ENCODE measurements at regions not wholly inside any gene's neighbourhood (a gene's known extent, or its start where the extent isn't known, plus 50 kb on each side); places are given as distances from the start of the nearest gene placed in this dataset.

DNA sequence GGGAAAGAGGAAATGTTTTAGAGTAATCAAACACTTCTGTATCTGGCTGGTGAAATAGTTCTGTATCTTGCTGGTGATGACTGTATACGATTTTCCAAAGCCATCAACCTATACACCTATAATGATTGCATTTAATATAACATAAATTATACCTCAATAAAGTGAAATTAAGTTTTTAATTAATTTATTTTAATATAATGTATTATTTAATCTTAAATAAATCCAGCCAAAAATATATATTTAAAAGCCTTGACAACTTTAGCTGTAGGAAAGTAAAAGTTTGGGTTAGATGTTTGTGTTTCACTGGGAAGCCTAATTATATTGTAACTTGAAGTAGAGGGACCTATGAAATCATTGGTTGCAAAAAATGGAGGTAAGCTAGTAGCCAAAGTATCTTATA lies 654.8 kb upstream of the MIS18BP1 start:
- ChIA-PET CTCF (no interaction called here), POLR2A (ENCODE audit: low non-redundant PET) (no interaction called here)
- Histone ChIP-seq H3K4me1 (ENCODE audit: insufficient read depth, low read length, poor library complexity, severe bottlenecking) (no peaks in the 10 kb centered on the region), H3K36me3 (ENCODE audit: insufficient read depth, low read length, poor library complexity, severe bottlenecking) (no peaks in the 10 kb centered on the region), H3K4me3 (ENCODE audit: low read depth, low read length, poor library complexity, severe bottlenecking) (no peak overlapping the region), H3K27me3 (replicated peaks; ENCODE audit: insufficient read depth, low read depth, low read length, poor library complexity) (no peaks in the 10 kb centered on the region), H3K9me3 (ENCODE audit: low read depth, low read length, poor library complexity, severe bottlenecking) (peaks cover 8% of the 10 kb centered on the region), H3K27ac (ENCODE audit: low read depth, low read length, poor library complexity, severe bottlenecking) (no peak overlapping the region)
- TF ChIP-seq CTCF (conservative IDR thresholded peaks at IDR 0.05; ENCODE audit: low read depth, low read length), result no peak
- no peak for TF ChIP-seq EZH2 (IDR thresholded peaks at IDR 0.05; ENCODE audit: borderline replicate concordance, low read depth, low read length, poor library complexity, severe bottlenecking)
- BruUV-seq (replicated peaks), result no TSS peak
- intact Hi-C loops (cut with micrococcal nuclease; ENCODE audit: unreplicated experiment), result no loop called here
- no peak for DNase-seq (ENCODE audit: low spot score)

DNA sequence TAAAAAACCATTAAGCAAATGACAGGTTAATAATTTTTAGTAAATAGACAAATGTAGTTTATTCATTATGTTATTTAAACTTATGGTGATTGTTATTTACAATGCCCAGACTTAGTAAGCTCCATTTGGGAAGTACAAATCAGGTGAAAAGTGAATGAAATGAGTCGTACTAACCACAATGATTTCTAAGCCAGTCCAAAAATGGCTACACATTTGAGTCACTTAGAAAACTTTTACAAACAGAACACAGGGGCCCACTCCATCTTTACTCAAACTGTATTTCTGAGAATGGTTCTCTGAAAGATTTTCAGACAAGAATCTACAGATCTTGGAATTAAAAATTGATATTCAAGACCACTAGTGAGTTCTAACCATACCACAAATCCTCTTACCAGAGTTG lies 653.3 kb upstream of the MIS18BP1 start:
- Histone ChIP-seq H3K36me3 (ENCODE audit: insufficient read depth, low read length, poor library complexity, severe bottlenecking) (no peaks in the 10 kb centered on the region), H3K4me1 (ENCODE audit: insufficient read depth, low read length, poor library complexity, severe bottlenecking) (no peaks in the 10 kb centered on the region), H3K9me3 (ENCODE audit: low read depth, low read length, poor library complexity, severe bottlenecking) (peaks cover 13% of the 10 kb centered on the region), H3K4me3 (ENCODE audit: low read depth, low read length, poor library complexity, severe bottlenecking) (no peak overlapping the region), H3K27me3 (replicated peaks; ENCODE audit: insufficient read depth, low read depth, low read length, poor library complexity) (no peaks in the 10 kb centered on the region), H3K27ac (ENCODE audit: low read depth, low read length, poor library complexity, severe bottlenecking) (no peak overlapping the region)
- no peak for DNase-seq (ENCODE audit: low spot score)
- CTCF ChIA-PET, result no interaction called here
- POLR2A ChIA-PET (ENCODE audit: low non-redundant PET), result no interaction called here
- no TSS peak for BruUV-seq (replicated peaks)
- TF ChIP-seq CTCF (conservative IDR thresholded peaks at IDR 0.05; ENCODE audit: low read depth, low read length), result no peak
- no peak for TF ChIP-seq EZH2 (IDR thresholded peaks at IDR 0.05; ENCODE audit: borderline replicate concordance, low read depth, low read length, poor library complexity, severe bottlenecking)
- intact Hi-C loops (cut with micrococcal nuclease; ENCODE audit: unreplicated experiment), result no loop called here

DNA sequence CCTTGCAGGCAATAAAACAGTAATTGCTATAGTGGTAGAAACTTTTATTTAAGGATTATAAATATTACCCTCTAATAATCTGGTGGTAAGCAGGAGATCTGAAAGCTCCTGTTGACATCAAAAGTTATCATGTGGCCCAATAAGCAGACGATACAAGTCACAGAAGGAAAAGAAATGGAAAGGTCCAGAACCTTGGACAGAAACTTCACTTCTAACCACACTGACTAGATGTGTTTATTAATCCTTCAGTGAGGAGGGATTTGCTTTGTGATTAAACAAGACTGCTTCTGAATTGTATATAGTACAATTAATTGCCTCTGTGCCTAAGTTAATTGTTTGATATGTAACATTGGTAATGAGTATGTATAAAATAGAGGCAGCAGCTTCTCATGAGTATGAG lies 652.7 kb upstream of the MIS18BP1 start:
- DNase-seq (ENCODE audit: low spot score), result no peak
- BruUV-seq (replicated peaks), result no TSS peak
- CTCF ChIA-PET, result no interaction called here
- TF ChIP-seq CTCF (conservative IDR thresholded peaks at IDR 0.05; ENCODE audit: low read depth, low read length) (no peak), EZH2 (IDR thresholded peaks at IDR 0.05; ENCODE audit: borderline replicate concordance, low read depth, low read length, poor library complexity, severe bottlenecking) (no peak)
- Histone ChIP-seq H3K9me3 (ENCODE audit: low read depth, low read length, poor library complexity, severe bottlenecking) (peaks cover 13% of the 10 kb centered on the region), H3K36me3 (ENCODE audit: insufficient read depth, low read length, poor library complexity, severe bottlenecking) (no peaks in the 10 kb centered on the region), H3K27me3 (replicated peaks; ENCODE audit: insufficient read depth, low read depth, low read length, poor library complexity) (no peaks in the 10 kb centered on the region), H3K4me3 (ENCODE audit: low read depth, low read length, poor library complexity, severe bottlenecking) (no peak overlapping the region), H3K27ac (ENCODE audit: low read depth, low read length, poor library complexity, severe bottlenecking) (no peak overlapping the region), H3K4me1 (ENCODE audit: insufficient read depth, low read length, poor library complexity, severe bottlenecking) (no peaks in the 10 kb centered on the region)
- POLR2A ChIA-PET (ENCODE audit: low non-redundant PET), result no interaction called here
- intact Hi-C loops (cut with micrococcal nuclease; ENCODE audit: unreplicated experiment), result no loop called here

Data from A673 (cell line).